Stimulated activated CD8-positive, alpha-beta memory T cell treated with anti-CD3 and anti-CD28 coated beads, Interleukin-7, amount 100 ng/mL, for 1 hour (primary cell): ENCODE measurements at regions not wholly inside any gene's neighbourhood (a gene's known extent, or its start where the extent isn't known, plus 50 kb on each side); places are given as distances from the start of the nearest gene placed in this dataset.

Experiments used
- DNase-seq, 2 donors: peaks; one replicate each; pipeline ENCODE4 v3.0.0-alpha.2; 2020; ENCODE audit warnings: low read depth in 2 of 2

DNA sequence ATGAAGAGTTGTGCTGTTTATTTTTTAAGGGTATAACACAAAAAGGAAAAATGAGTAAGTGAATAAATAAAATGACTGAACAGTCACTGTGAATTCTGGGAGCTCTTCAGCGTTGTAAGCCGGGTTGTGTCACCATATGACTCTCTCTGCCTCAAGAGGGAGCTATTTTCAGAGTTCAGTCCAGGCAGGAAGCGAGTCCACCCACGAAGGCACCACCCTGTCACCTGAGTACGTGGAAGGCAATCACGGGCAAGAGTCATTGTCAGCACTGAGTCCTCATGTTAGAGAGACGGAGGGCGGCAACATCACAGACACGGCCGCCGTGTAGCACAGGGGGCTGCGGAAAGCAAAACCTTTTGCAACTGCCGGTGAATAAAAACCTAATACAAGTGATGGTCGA lies 227.6 kb downstream of the UTP18 start:
- DNase-seq = no peak

DNA sequence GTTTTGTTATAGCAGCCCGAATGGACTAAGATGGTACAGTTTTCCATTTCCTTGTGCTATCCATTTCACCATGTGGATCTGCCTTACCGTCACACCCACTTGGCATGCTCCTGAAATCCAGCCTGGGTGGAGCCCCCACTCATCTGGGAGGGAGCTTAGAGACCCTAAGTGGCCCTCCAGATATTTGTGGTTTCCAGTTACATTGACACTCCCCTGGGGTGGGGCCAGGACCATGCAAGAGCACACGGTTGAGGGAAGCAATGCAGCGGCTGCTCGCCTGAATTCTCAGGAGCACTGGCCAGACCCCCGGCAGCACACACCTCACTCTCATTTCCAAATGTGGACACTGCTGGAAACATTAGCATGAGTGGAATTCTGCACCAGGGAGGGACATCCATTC lies 231.1 kb downstream of the UTP18 start:
- DNase-seq = no peak

DNA sequence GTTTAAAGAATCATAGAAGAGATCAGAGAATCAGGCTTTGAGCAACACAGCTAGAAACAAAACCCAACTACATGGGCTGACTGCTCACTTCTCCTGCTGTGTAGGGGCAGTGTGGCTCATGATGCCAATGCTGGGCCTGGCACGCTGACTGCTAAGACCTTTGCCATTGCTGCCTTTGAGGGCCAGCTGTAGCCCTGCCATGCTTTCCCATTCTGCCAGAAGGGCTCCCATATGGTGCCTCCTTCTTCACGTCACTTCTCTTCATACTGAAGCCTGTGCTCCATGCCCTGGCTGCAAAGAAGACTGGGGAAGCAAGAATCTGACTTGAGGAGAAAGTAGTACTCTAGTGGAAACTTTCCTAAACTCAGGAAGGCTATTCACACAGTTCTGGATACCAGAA lies 232.9 kb downstream of the UTP18 start:
- DNase-seq = no peak

DNA sequence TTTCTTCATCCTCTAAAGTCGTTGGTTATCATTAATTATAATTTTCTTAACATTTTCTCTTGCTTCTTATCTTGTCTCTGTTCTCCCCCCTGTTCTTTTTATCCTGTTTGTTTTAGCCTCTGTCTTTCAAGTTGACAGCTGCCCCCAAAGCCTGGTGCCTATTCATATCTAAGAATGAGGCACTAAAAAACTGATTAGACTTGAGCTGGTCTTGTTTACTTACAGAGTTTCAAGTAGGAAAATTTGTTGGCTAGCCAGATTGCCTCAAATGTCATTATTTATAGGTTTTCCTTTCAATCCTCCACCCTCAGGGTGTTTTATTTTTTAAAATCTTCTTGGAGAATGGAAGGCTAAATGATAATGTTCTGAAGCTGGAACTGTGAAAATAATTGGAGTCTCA lies 236.0 kb downstream of the UTP18 start:
- no peak for DNase-seq

DNA sequence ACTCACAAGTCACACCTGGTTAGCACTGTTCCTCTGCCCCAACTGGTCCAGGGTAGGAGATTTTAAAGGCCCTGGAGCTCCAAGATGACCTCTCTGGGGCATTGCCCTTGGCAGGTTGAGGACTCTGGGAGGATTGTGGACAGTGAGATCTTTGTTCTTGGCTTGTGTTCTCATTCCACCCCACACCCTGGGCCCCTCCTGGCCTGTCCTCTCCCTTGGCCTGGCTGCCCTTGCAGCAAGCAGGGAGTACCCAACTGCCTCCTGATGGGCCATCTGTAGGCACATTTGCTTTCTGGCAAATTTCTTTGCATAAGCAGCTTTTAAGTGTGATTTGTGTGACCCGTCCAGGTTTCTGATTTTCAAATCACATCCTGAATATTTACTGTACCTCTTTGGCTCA lies 239.6 kb downstream of the UTP18 start:
- no peak for DNase-seq

DNA sequence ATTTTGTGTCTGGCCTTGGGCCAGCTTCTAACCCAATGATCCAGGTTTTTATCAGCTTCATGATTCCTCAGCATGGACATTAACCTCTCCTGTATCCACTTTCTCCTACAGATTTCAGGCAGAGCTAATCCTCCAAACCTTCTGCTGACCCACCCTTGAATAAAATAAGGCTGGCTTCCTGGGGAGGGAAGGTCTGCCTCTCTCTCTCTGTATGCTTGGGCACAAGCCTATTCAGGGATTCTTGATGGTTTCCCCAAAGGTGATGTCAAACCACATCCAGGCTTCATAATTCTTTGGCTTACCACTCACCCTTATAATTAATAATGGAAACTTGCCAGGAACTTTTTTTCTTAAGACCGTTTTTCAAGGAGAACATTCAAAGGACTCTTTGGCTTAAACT lies 240.1 kb downstream of the UTP18 start:
- DNase-seq = no peak

DNA sequence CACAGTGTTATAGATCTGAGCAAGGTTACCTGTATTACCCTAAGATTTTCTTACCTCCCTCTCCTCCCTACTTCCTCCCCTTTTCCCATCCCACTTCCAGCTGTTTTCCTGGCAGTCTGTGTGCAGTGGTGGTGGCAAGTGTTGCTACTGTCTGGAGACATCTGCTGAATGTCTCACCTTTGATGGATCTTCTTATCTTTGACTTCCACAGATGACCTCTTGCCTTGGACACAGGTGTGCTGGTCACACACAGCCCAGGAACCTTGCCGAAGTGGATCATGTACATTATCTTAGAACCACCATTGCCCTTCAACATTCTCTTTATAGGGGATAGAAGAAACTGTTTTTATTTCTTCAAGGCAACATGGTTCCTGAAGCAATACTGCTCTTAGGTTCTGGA lies 245.1 kb downstream of the UTP18 start:
- DNase-seq = no peak

DNA sequence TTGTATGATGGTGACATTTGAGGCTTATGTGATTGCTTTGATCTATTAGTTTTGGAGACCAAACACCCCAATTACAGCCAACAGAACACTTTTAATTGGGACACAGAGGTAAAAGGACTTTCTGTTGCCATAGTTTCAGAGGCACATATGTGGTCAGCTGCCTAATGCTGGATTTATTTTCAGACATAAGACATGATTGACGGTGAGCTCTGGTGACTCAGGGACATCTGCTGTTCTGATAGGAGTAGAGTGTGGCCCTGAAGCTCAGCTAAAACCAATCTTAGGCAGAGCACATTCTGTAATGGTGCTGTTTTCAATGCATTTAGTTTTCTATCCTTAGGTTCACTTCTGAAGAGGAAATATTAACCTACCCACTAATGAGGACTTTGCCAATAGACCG lies 247.1 kb downstream of the UTP18 start:
- no peak for DNase-seq

DNA sequence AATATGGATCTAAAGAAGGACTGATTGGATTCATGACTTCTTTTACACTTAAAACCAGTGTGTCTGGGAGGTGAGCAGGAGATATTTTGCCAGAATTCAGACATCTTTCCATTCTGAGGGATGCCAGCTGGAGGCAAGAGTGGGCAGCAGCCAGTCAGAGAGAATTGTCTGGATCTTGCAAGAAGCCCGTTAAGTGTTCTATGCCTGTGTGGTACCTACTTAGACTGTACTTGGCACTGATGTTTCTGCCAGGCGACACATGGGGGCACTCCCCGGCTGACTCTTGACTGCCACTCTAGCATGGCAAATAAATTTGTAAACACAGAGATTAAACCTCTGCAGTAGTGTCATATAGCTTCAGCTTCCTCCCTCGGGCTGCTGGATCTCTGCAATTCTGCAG lies 247.7 kb downstream of the UTP18 start:
- DNase-seq = no peak

DNA sequence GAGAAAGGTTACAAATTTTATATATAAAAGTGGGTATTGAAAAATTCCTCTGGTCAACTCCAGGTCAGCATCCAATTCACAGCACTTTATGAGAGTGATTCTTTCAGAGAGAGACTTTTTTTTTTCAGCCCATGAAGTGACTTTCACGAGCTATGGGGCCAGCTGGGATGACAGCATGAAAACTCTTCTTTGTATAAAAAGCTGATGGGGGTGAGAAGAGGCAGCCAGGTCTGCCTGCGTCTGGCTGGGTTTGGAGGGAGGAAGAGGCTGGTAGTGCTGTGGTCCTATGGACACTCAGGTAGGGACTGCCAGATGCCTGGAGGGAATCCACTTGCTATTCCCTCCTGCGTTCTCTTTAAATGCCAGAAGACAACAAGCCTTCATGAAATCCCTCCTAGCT lies 250.6 kb downstream of the UTP18 start:
- DNase-seq = no peak

DNA sequence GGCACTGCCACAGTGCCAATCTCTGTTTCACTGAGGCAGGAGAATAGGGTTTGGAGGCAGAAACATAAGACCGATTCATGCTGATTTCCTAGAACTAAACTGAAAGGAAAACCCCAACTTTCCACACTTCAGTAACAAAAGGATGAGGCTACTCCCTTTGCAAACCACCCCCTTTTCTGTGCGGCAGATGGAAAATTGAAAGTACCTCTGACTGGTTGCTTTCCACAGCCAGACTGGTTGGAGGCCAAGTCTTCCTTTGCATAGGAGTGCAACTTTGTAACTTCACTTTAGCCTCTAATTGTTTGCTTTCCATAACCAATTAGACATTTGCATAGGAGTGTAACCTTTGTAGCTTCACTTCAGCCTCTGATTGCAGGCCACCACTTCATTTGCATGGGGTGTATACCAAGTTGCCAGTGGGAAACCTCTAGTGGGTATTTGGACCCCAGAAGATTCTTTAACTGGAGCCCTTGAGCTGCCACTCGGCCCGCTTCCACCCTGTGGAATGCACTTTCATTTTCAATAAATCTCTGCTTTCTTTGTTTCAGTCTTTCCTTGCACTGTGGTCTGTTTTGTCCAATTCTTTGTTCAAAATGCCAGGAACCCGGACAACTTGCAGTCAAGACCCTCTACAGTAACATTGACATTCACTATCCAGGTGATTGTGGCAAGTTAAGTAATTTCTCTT lies 252.0 kb downstream of the UTP18 start:
- no peak for DNase-seq

DNA sequence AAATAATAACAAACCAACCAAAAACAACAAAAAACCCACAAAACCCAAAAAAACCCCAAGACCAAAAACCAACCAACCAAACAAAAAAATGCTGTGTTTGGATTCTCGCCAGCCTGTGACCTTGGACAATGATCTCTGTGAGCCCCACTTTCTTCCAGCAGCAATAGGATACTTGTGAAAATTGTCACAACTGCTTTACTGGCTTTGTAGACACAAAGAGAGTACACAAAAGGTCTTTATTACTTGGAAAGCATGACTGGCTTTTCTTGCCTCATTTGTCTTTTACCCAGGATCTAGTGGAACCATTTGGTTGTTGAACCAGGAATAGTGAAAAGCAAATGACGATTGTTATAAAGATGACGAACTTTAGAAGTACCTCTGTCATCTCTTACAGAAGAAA lies 256.6 kb downstream of the UTP18 start:
- no peak for DNase-seq

DNA sequence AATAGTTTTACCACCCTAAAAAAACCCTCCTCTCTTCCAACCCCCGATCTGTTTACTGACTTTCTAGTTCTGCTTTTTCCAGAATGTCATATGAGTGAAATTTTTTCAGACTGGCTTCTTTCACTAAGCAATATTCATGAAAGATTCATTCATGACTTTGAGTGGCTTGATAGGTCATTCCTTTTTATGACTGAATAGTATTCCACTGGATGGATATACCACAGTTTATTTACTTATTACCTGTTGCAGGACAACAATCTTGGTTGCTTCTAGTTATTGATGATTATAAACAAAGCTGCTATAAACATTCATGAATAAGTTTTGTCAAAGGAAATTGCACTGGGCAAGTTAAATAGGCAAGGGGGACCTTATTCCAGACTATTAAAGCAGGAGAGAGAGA lies 264.2 kb downstream of the UTP18 start:
- DNase-seq = no peak

DNA sequence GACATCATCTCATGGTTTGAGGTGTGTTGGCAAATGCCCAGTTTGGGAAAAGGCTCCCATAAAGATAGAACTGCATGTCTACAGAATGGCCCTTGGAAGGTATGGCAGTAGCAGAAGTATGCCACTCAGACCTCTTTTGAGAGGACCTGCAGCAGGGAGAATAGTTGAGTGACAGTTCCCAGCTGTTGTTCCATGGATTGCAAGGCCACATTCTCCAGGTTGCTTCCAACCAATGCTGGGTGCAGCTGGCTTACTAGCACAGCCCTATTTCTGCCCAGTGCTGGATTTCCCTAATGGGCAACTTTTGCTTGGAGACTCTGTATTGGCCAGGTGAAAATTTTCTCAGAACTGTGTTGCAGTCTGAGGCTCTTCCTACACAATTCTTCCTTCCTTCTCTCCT lies 266.2 kb downstream of the UTP18 start:
- no peak for DNase-seq

DNA sequence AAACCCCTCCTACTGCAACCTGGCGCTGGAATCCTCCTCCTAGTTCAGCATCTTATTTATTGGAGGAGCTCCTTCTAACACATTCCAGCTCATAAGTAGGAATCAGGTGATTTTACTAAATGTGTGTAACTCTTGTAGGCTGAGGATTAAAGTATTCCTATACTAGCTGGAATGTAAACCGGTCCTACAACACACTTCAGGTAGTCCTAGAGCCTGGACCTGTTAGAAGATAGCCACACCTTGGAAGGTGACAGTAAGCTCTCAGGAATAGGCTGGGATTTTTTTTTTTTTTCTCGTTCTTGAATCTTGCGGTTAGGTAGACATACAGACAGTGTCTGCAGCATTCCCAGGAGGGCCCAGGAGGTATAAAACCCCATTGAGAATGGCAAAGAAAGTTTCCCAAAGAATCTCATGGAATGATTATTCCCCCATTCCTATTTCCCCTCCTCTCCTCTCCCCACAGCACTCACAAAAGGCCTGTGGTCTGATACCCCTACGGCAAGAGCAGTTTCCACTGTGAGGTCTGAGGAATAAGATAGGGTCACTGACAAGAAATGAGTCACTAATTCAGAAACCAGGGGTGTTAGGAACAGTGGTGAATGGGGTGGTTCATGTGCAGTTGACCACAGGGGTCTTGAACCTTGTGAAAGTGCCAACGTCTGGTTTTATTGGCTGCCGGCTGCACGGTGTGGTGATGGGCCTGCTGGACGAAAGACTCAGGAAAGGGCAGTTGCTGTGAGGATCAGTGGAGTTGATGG lies 267.1 kb downstream of the UTP18 start:
- no peak for DNase-seq

DNA sequence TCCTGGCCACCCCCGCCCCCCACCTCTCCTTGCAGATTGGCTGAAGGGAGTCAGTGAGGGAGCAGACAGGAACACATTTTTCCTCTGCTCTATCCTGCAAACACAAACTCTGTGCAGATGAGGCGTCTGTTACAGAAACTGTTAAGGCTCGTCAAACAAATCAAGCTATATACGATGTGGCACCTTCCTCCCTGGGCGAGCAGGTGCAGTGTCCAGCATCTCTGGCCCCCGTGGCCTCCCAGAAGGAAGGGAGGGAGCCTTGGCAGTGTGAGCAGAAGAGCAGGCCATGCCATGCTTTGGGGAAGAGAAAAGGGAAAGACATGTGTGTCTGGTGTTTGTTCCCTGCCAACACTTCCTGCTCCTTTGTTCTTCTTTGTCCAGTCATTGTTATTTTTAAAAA lies 267.8 kb downstream of the UTP18 start:
- DNase-seq = no peak

DNA sequence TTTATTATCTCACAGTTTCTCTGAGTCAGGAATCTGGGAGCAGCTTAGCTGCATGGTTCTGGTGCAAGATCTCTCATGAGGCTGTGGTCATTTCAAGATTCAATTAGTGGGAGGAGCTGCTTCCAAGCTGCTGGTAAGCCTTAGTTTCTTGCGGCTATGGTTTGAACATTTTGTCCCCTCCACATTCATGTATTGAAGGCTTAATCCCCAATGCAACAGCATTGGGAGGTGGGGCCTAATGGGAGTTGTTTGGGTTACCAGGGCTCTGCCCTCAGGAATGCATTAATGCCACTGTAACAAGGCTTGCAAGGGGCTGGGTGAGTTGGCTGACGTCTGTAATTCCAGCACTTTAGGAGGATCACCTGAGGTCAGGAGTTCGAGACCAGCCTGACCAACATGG lies 272.9 kb downstream of the UTP18 start:
- DNase-seq = no peak

DNA sequence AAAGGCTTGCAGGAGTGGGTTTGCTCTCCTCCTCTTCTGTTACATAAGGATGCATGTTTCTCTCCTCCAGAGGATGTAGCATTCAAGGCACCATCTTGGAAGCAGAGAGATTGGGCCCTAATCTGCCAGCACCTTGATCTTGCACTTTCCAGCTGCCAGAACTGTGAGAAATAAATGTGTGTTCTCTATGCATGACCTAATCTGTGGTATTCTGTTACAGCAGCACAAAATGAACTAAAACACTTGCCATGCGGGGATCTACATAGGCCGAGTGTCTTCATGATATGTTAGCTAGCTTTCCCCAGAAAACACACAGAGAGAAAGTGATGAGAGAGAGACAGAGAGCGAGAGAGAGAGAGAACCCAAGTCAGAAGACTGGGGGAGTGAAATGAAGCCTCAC lies 273.5 kb downstream of the UTP18 start:
- no peak for DNase-seq

DNA sequence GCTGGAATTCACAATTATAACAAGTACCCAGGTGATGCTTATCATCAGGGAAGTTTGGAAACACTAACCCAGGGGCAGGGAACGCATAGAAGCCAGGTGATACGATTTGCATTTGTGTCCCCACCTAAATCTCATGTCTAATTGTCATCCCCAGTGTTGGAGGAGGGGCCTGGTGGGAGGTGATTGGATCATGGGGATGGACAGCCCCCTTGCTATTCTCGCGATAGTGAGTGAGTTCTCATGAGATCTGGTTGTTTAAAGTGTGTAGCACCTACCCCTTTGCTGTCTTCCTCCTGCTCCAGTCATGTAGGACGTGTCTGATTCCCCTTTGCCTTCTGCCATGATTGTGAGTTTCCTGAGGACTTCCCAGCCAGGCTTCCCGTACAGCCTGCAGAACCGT lies 276.3 kb downstream of the UTP18 start:
- DNase-seq = no peak

DNA sequence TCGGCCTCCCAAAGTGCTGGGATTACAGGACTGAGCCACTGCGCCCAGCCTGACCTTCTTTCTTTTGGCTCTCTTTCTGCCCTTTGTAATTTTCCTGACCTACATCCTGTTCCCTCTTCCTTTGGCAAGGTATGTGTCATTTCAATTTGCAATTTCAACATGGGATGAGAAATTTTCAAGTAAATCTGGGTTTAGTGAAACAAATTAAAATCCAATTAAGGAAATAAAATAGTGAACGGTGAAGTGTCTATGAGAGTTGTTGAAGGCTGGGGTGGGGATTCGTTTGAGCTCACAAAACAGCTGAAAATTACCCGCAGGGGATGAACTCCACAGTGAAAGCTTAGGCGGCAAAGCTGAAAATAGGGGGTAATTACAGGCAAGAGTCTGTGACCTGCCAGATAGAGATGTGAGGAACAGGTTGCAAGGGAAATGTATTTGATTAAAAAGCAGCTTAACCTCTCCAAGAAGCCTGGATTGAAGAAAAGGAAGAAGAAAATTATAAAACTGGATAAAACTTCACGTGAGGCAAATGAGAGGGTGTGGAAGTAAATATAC lies 277.7 kb downstream of the UTP18 start:
- no peak for DNase-seq

DNA sequence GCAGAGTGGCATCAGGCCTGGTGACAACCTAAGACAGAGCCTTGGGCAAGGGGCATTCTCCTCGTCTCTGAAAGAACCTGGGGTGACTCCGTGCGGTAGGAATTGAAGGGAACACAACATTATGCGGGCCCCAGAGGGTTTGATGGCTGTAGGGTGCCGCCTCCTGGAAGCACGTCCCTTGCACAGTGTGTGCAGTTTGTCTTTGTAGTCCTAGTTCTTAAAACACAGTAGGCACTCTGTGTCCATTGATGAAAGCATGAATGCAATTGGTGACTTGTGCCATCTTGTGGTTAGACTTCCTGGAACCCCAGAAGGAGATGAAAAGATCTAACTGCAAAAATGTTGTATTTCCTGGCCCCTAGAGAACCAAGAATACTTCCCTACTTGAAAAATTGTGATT lies 279.8 kb downstream of the UTP18 start:
- DNase-seq = no peak

DNA sequence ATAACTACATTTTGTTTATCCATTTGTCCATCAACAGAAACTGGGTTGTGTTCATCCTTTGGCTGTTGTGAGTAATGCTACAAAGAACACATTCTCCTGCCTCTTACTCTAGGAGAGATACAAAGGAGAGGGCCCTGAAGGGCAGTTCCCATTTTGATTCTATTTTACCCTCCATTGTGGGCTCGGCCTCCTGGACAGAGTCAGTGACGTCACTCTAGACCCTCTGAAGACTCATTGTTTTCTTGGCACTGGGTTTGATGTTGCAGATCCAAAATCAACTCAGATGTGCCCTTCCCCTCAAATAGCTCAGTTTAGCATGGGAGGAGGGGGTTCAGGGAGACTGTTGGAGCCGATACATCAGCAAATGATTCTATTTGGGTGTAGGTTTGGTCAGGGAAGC lies 280.9 kb downstream of the UTP18 start:
- DNase-seq = no peak

DNA sequence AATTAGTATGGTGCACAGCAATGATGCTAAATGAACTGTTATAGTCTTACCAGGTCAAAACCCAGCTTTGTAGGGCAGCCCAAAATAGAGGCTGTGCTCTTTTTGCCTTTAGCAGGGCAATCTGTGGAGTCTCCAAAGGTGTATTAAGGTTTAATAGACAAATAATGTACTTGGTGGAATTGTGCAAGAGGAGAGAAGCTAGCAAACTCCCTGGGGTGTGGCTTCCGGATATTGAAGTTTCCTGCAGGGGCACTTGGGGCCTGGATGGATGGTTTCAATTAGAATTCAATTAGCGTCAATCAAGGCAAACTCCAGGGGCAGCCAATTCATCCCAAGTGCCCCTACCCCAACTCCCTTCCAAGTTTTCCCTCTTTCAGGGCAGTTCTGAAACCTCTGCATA lies 285.8 kb downstream of the UTP18 start:
- DNase-seq = no peak

DNA sequence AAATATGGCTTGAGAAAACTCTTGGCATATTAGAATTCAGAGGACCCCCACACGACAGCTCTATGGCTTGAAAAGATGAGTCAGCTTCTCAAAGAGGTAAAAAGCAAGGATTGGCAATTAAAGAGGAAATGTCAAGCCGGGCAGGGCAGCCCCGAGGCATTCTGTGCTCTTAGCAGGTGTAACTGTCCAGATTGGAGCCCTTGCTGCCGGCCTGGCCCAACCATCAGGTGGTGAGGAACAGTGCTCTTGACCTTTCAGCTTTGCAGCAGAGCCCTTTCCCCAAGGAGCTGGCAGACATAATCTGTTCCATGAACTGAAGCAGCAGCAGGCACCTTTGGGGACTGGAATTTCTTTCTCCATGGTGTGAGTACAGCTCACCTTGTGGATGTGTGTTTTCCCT lies 287.8 kb downstream of the UTP18 start:
- no peak for DNase-seq
